Anterior cingulate cortex (tissue), 58 donors: ENCODE measurements at regions not wholly inside any gene's neighbourhood (a gene's known extent, or its start where the extent isn't known, plus 50 kb on each side); places are given as distances from the start of the nearest gene placed in this dataset.

ENCODE experiments used
- DNase-seq, 58 donors: peaks; one replicate each; lab custom pipeline; 2025; lab: John Stamatoyannopoulos, UW

DNA sequence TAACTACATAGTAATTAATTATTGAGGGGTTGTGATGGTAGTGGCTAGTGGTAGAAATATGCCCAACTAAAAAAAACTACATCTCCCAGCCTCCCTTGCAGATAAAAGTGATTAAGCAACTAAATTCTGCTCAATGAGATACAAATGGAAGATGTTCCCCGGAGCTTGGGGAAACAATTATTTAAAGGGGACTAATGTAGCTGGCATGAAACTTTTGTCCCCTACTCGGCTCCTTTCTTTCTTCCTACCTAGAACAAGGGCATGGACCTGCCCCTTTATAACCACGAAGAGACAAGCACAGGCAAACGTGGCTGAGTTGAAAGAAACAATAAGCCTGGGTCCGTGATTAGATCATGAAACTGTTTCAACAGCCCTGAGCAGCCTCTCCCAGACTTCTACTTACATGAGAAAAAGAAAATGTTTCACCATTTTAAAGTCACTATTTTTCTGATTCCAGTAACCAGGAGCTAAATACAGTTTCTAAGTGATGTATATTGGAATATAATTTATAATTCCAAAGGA lies 236.9 kb downstream of the SCG2 start:
- no peak for DNase-seq

DNA sequence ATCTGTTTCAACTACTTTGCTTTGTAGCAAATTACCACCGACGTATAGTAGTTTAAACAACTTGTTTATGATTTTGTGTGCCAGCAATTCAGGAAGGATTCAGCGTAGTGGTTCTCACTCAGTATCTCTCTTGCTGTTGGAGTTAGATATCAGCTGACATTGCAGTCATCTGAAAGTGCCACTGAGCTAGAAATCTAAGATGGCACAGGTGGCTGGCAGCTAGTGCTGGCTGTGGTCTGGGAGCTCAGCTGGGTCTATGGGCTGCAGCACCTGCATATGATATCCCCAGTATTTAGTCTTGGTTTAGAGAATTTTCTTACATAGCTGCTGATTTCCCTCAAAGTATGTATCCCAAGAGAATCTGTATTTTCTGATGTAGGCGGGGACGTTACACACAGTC lies 235.6 kb downstream of the SCG2 start:
- no peak for DNase-seq

DNA sequence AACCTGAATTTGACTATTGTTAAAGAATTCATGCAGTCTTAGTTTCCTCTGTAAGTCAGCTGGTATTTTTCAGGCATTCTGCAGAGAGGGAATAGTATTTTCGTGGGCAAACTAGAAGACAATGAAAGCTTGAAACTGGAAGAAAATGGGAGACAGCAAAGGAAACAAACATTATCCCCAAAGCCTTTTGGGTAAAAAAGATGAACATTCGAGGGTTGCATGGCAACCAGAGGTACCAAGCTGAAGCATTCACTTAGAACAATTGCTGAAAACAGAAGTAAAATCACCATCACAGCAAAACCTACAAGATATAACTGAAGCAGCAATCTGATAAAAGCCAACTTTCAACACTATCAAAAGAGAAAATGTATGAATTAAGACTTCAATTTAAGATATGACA lies 233.7 kb downstream of the SCG2 start:
- no peak for DNase-seq

DNA sequence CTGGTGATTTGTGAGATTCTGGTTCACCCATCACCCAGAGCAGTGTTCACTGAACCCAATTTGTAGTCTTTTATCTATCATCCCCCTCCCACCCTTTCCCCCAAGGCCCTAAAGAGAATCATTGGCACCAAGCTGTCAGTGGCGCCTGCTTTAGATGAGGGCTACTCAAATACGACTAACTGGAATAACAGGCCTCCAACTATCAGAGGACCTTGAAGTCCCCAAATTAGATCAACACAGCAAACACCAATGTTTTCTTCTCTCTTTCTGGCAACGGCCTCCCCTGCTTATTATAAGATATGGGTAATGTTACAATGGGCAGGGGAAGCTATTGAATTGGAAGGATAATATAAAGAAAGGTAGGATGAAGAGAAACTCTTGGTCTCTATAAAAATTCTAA lies 232.3 kb downstream of the SCG2 start:
- no peak for DNase-seq

DNA sequence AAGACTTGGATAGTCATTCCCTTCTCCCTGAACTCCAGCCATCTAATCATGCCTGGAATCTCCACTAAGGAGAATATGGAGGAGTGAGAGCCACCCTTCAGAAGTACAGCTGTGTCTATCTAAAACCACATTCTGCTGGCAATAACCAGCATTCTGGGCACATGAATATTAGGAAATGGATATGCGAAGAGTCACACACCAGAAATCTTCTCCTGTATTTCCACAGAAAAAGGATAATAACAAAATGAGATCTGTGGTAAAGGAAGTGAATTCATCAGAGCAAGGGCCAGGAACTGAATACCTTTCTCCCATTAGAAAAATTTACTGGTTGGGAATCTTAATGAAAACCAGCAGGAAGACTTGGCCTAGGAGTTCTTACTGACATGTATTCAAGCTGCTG lies 218.8 kb downstream of the SCG2 start:
- DNase-seq, result no peak

DNA sequence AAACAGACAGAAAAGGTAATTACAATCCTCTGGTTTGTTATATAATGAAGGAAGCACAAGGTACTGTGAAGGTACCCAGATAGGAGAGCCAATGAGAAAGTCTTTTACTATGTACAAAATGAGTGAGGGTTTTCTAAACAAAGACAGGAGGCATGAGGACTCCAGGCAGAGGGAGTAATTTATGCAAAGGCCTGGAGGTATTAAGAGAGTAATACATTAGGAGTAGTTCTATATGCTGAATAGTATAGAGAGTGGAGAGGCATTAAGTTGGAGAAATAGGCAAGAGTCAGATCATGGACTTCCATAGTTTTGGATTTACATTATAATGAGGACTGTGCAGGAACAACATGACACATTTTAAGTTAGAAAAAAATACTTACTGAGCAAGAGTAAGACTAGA lies 216.0 kb downstream of the SCG2 start:
- no peak for DNase-seq

DNA sequence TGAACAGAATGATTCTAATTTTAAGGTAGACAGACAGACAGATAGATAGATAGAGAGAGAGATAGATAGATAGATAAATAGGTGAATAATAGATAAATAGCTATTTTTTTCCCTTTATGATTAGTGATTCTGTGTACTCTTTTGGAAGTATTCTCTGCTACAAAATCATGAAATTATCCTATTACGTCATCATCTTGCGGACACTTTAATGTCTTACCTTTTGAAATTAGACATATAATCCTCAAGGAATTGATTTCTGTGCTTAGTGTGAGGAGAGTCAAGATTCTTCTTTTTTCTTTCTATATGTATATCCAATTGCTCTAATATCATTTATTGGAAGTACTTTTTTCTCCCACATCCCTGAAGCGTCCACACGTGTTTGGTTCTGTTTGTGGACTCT lies 215.2 kb downstream of the SCG2 start:
- no peak for DNase-seq

DNA sequence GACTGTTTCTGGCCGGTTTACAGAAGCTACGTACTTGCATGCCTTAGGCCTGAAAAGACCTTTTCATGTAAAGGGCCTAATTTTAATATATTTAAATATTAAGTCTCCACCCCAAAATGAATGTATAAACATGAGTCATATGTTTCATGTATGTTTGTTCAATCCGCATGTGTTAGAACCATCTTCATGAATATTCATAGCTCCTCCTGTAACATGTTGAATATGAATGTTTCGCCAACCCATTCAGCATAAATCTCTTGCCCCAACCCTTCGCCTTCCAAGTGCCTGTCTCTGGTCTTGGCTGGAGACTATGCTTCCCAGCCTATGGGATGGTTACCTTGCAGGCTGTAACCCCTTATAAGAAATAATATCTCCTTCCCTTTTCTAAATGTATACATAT lies 212.5 kb downstream of the SCG2 start:
- no peak for DNase-seq

DNA sequence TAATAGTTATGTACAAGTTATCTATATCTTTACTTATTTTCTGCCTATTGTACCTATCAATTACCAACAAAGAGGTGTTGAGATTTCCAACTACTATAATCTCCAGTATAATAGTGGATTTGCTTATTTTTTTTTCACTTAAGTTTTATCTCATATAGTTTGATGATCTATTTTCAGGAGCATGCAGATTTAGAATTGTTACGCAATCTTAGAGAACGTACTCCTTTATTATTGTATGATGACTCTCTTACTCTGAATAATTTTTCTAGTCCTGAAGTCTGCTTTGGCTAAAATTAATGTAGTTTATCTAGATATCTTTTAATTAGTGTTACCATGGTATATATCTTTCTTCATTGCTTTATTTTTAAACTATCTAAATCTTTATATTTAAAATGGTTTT lies 205.2 kb downstream of the SCG2 start:
- DNase-seq, result no peak

DNA sequence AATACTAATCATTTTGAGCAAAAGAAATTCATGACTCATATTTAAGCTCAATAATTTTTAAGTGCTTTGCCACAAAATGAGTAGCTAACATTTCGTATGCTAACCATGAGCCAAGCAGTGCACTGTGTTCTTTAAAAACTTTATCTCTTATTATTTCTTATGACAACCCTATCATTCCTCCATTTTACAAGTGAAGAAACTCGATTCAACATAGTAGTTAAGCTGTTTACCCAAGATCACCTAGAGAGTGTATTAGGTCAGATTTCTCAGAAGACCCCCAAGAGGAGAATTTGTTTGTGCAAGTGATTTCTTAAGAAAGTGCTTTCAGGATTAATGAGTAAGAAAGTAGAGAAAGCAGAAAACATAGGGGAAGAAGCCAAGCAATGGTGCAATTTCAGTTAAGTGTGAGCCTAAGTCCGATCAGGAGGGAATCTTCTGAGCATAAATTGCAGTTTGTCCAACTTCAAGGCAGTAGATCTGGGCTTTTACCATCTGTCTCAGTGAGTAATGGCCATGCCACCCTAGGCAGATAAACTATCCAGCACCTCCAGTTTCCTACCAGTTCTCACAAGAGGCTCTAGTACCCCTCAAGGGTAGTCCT lies 202.7 kb downstream of the SCG2 start:
- DNase-seq, result no peak

DNA sequence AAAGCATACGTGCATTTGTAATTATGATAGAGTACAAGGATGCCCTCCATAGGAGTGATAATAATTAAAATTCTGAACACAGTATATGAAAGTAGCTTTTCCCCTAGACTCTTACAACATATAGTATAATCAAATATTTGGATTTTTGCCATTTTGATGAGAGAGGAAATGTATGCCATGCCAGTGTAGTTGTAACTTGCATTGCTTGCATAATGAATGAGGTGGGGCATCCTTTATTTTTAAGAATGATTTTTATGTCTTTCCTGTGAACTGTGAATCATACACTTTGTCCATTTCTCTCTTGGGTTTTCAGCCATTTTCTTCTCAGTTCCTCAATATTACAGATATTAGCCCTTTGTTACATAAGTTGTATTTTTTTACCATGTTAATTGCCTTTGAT lies 197.5 kb downstream of the SCG2 start:
- no peak for DNase-seq

DNA sequence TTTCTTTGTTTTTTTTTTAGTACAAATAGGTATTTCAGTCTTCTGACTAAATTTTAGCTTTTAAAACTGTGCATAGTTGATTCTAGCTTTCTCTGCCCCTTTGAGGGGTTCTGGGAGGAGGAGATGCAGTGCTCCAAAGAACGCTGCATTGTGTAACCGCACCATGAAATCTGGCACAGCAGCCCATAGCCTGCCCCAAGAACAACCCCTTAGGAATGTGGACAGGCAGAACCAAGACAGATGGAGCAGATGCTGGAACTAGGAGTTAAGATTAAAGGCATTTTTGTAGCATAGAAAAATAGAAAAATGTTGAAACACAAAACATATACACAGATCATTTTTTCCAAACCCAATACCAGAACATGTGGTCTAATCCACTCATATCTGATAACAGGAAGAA lies 187.5 kb downstream of the SCG2 start:
- peak in 2 of 58 donors; percentile 1 to 7 for DNase-seq

DNA sequence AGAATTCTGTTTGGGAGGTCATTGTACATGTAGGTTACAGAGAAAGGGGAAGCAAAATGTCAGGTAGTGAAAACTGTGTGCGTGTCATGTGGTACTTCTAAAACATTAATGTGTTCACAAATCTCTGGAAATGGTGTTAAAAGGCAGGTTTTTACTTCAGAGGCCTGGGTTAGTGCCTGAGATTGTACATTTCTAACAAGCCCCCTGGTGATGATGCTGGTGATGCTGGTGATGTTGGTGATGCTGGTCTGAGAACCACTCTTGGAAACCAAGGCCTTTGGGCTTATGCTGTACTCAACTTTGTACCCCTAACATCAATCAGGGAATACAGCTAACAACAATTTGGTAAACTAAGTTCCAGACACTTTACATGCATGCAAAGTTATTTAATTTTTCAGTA lies 187.1 kb downstream of the SCG2 start:
- DNase-seq, result no peak

DNA sequence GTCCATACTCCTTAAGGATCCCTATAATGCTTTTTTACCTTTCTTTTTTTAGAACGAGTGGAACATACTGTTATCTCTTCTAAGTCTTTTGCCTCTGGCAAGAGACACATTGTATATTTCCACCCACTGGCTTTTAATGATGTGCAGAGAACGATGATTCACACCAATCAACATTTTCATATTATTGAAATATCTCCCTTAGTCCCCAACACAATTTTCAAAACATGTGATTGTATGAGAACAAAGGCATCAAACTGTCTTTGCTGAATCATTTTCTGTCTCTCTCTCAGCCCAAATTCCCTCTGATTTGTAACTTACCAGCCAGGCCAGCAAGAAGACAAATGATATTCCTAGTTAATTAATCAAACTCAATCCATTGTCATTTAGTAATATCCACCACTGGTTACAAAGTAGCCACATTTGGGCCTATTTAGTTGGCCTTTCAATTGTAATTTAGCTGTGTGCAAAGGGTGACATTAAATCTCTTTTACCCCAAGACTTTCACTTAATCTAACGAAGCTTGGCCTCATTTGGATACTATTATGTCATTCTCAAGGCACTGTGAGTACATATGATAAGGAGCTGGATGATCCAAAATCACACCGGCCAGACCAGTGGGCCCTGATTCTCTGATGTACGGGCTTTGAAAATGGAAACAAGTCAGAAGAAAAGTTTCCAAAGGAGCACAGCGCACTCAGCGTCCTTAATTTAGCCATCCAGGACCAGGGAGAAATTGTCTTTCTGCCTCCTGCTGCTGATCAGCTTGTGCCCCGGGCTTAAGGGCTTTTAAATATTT lies 185.1 kb downstream of the SCG2 start:
- no peak for DNase-seq

DNA sequence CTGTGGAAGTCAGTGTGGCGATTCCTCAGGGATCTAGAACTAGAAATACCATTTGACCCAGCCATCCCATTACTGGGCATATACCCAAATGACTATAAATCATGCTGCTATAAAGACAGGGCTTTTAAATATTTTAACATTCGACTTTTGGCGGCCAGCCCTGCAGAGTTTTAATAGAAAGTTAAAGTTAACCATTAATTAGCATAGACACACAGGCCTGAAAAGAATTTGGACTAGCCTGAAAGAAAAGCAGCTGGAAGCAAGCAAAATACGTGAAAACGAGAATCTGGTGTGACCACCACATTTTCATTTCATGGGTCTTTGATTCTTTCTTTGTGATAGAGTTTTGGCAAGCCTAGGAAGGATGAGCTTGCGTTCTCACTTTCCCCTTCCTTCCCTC lies 184.0 kb downstream of the SCG2 start:
- no peak for DNase-seq

DNA sequence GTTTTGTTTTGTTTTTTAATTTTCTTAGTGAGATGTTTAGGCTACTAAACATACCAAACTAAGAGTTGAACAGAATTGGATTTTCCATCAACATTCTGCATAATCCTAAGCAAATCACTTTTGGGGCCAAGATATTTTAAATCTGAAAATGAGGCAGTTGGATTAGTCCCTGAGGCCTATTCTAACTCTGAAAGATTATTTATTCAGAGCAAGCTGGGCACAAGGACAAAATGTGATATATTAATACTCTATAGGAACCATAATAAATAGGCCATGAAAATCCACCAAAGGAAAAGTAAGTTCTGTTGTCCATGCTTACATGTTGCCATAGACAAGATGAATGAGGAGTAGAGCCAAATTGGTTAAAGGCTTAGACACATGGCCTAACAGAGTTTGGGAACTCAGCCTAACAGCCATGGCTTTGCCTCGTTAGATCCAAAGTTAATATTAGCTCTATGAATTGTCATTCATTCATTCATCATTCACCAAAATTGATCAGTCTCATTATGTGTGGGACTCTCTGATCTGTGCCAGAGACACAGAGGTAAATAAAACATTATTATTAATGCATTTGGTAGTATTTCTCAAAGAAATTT lies 183.5 kb downstream of the SCG2 start:
- no peak for DNase-seq

DNA sequence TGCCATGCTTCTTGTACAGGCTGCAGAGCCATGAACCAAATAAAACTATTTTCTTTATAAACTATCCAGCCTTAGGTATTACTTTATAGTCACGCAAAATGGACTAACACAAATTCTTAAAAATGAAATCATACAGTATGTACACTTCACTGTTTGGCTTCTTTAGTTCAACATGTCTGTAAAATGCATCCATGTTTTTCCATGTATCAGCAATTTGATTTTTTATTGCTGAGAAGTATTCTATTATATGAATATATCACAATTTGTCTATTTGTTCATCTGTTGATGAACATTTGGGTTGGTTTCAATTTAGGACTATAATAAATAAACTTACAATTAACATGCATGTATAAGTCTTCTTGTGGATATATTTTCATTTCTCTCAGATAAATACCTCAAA lies 182.1 kb downstream of the SCG2 start:
- no peak for DNase-seq

DNA sequence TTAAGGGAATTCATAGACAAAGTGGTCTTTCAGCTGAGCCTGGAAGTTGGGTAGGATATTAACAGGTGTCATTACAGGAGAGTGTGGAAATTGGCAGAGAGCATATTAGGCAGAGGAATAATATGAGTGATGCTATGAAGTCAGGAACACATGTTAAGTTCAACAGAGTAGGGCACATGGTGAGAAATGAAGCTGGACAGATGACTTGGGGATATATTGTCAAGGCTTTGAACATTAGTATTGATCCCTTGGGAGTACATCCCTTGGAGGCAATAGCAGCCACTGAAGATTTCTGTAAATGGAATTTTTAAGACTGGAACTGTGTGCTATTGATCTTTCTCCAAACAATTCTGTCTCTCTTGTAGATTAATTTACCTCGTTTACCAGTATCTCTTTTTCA lies 170.7 kb downstream of the SCG2 start:
- no peak for DNase-seq

DNA sequence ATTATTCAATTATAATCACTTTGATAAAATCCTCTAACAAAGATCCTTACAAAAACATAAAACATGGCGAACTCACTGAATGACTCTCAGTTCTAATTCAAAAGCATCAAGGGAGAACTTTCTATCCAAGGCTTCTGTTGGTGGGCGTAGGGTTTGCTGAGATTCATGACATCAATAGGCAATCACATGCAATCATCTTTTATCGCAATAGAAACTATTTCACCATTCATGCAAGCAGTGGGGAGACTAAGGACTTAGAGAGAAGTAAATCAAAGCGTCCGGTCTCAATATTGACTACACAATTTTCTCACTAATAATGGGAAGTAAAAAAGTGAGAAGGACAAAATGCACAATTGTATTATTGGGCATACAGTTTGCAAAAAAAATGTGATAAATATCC lies 168.7 kb downstream of the SCG2 start:
- DNase-seq, result no peak

DNA sequence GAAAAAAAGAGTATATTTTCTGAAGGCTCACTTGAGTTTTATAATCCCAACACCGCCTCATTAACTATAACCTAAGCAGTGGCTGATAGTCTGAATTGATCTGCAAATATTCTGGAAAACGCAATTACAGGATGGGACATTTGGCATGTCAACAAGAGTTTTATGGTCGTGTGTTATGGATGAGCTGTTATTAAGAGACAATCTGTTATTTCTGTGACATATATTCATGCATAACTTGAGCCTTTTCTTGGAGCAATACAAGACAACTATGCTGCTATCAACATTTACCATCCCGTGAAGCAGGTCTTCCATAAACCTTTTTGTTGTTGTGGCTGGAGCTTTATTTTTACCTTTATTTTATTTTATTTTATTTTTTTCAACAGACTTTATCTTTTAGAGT lies 164.4 kb downstream of the SCG2 start:
- DNase-seq, result no peak

DNA sequence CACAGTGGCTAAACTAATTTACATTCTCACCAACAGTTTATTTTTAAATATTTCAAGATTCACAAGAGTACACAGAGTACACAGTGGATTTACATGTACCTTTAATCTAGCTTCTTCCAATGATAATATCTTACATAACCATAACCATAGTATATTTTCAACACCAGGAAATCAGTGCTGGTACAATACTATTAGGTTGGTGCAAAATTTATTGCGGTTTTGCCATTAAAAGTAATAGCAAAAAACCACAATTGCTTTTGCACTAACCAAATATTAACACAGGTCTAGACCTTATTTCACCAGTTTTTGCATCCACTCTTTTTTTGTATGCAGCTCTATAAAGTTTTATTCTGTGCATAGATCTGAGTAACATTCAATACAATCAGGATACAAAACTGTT lies 163.0 kb downstream of the SCG2 start:
- no peak for DNase-seq

DNA sequence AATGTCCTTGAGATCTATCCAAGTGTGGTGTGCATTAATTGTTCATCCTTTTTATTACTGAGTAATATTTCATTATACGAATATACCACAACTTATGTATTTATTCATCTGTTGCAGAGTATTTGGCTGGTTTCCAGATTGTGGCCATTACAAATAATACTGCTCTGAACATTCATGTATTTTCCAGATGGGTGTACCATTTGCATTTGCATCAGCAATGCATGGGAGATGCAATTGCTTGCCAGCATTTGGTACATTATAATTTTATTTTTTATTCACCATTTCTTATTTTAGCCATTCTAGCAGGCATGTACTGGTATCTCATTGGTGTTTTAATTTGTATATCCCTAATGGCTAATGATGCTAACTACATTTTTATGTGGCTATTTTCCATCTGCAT lies 162.4 kb downstream of the SCG2 start:
- no peak for DNase-seq
